ENCODE measurements at regions not wholly inside any gene's neighbourhood (a gene's known extent, or its start where the extent isn't known, plus 50 kb on each side); places are given as distances from the start of the nearest gene placed in this dataset.

GRCh38 chr1:38120552-38121230 lies 74.1 kb upstream of the POU3F1 start:
- TF ChIP-seq CTCF (IDR thresholded peaks at IDR 0.05 in 8 of 11, conservative IDR thresholded peaks at IDR 0.05 in 3 of 11), result no peak
- TF ChIP-seq POLR2AphosphoS5 (IDR thresholded peaks at IDR 0.05), result no peak
- no peak for TF ChIP-seq POLR2A (IDR thresholded peaks at IDR 0.05)

Measured in spleen (tissue), 7 donors.